Thoracic aorta (tissue), 2 donors: ENCODE measurements at regions not wholly inside any gene's neighbourhood (a gene's known extent, or its start where the extent isn't known, plus 50 kb on each side); places are given as distances from the start of the nearest gene placed in this dataset.

Source experiments
- ATAC-seq: fragments of 150-250 bp; one replicate; pipeline ENCODE4 v1.8.0; 2017; ENCODE audit warnings: low read depth; ENCODE audit not compliant: insufficient number of reproducible peaks, low FRiP score
- DNase-seq: peaks from one replicate; pipeline ENCODE4 v3.0.0-alpha.2; 2020; ENCODE audit warnings: low spot score
- H3K27ac ChIP-seq, 2 donors: fragments of 200-600 bp; sonication (generic); 1 replicate in 1 of 2; 2 replicates in 1 of 2; pipeline ENCODE4 v1.5.1; 2016; ENCODE audit warnings: mild to moderate bottlenecking in 2 of 2, moderate library complexity in 2 of 2
- H3K27me3 ChIP-seq: fragments of 200-600 bp; sonication (generic); replicated peaks from 2 replicates; pipeline ENCODE4 v1.6.0; 2016; ENCODE audit warnings: mild to moderate bottlenecking; ENCODE audit not compliant: insufficient read depth
- H3K36me3 ChIP-seq: fragments of 200-600 bp; sonication (generic); one replicate; pipeline ENCODE4 v1.5.1; 2016
- H3K4me1 ChIP-seq, 2 donors: fragments of 200-600 bp; sonication (generic); 1 replicate in 1 of 2; 2 replicates in 1 of 2; pipeline versions ENCODE4 v1.5.1 to v1.6.0; 2016; ENCODE audit warnings: low read depth in 2 of 2, mild to moderate bottlenecking in 1 of 2; ENCODE audit not compliant: control insufficient read depth in 1 of 2
- H3K4me3 ChIP-seq: fragments of 200-600 bp; sonication (generic); 2 replicates; pipeline ENCODE4 v1.5.1; 2016; ENCODE audit warnings: mild to moderate bottlenecking
- H3K9me3 ChIP-seq: fragments of 200-600 bp; sonication (generic); 2 replicates; pipeline ENCODE4 v1.5.1; 2016
- CTCF ChIP-seq: fragments of 200-600 bp; sonication (generic); IDR thresholded peaks from one replicate; pipeline ENCODE4 v1.5.1; 2019; ENCODE audit warnings: antibody characterized with exemption

- no peak for TF ChIP-seq CTCF
- ATAC-seq (no peak), DNase-seq (no peak)
- Histone ChIP-seq H3K36me3 (no peaks in the 10 kb centered on the region), H3K4me1 (no peaks in the 10 kb centered on the region), H3K27me3 (no peaks in the 10 kb centered on the region), H3K4me3 (no peak overlapping the region), H3K9me3 (no peaks in the 10 kb centered on the region), H3K27ac (no peak overlapping the region)
Measured at GRCh38 chr4:162406637-162407365, 243.0 kb upstream of the FSTL5 start.

DNA sequence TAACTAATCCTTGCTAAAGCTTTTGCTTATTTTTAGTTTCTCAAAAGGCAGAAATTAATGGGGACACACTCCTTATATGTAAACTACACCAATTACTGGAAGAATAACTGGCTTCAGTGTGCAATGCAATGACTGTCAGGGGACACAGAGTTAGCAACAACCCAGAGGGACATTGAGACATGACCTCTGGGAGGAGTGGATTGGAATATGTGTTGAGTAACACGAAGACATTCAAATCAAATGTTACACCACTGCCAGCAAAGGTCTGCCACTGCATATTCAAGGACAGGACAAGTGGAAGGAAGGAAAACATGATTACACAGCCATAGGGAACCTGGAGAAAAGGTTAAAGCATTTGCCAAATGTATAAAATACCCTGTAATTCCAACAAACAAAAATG, 240.1 kb upstream of the FSTL5 start:
- H3K27me3 ChIP-seq: no peaks in the 10 kb centered on the region
- DNase-seq (no peak), ATAC-seq (no peak)
- TF ChIP-seq CTCF: no peak
- no peaks in the 10 kb centered on the region for H3K4me1 ChIP-seq
- no peaks in the 10 kb centered on the region for H3K9me3 ChIP-seq
- H3K36me3 ChIP-seq: no peaks in the 10 kb centered on the region
- no peak overlapping the region for H3K27ac ChIP-seq
- no peak overlapping the region for H3K4me3 ChIP-seq

- H3K4me3 ChIP-seq: no peak overlapping the region
- no peak for TF ChIP-seq CTCF
- DNase-seq (no peak), ATAC-seq (no peak)
- H3K27ac ChIP-seq: no peak overlapping the region
- H3K27me3 ChIP-seq: no peaks in the 10 kb centered on the region
- no peaks in the 10 kb centered on the region for H3K9me3 ChIP-seq
- no peaks in the 10 kb centered on the region for H3K36me3 ChIP-seq
- no peaks in the 10 kb centered on the region for H3K4me1 ChIP-seq
Measured at GRCh38 chr4:162403419-162403818, 239.6 kb upstream of the FSTL5 start.

GRCh38 chr4:162401021-162401420, 237.2 kb upstream of the FSTL5 start:
- no peak overlapping the region for H3K27ac ChIP-seq
- TF ChIP-seq CTCF: no peak
- no peak overlapping the region for H3K4me3 ChIP-seq
- H3K9me3 ChIP-seq: no peaks in the 10 kb centered on the region
- DNase-seq (no peak), ATAC-seq (no peak)
- H3K4me1 ChIP-seq: no peaks in the 10 kb centered on the region
- no peaks in the 10 kb centered on the region for H3K27me3 ChIP-seq
- no peaks in the 10 kb centered on the region for H3K36me3 ChIP-seq

DNA sequence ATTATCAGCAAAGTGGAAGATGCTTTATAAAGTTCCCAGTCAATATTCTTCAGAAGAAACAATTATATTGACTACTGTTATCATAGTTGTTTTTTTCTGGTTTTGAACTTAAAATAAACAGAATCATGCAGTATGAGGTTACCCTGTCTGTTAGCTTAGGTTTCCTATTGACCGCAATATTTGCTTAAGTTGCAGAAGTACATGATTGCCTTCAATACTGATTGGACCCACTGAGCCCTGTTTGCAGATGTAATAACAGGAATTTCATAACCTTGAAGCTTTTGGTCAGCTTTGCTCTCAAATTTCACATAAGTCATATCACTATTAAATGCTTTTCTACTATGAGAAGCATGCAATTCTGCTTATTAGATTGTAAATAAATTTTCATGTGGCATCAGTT, 229.1 kb upstream of the FSTL5 start:
- TF ChIP-seq CTCF: no peak

More for the DNA sequence above, 229.1 kb upstream of the FSTL5 start:
- no peak overlapping the region for H3K4me3 ChIP-seq
- H3K36me3 ChIP-seq: no peaks in the 10 kb centered on the region
- DNase-seq: no peak
- no peaks in the 10 kb centered on the region for H3K27me3 ChIP-seq
- no peak for ATAC-seq
- H3K27ac ChIP-seq: no peak overlapping the region
- no peaks in the 10 kb centered on the region for H3K9me3 ChIP-seq
- no peaks in the 10 kb centered on the region for H3K4me1 ChIP-seq
